D721Med (cell line): ENCODE measurements at regions not wholly inside any gene's neighbourhood (a gene's known extent, or its start where the extent isn't known, plus 50 kb on each side); places are given as distances from the start of the nearest gene placed in this dataset.

Source experiments
- DNase-seq: peaks from one replicate; pipeline ENCODE4 v3.0.0; 2011; ENCODE audit warnings: low spot score; ENCODE audit not compliant: insufficient read length
- FAIRE-seq: peaks from 2 replicates; lab custom pipeline; 2011; peaks lifted over from hg19 to GRCh38; lab: Jason Lieb, UNC
- CTCF ChIP-seq: IDR thresholded peaks from 2 replicates; pipeline ENCODE4 v1.5.1; 2012; ENCODE audit warnings: mild to moderate bottlenecking, control low read depth; ENCODE audit not compliant: insufficient read depth; ENCODE audit errors: missing control alignments

- FAIRE-seq, result no peak
- no peak for DNase-seq
- no peak for TF ChIP-seq CTCF
Observed at GRCh38 chr18:41390309-41390708, 564.7 kb upstream of the PIK3C3 start.

- TF ChIP-seq CTCF, result peak; percentile 17
- FAIRE-seq (peak; percentile 86), DNase-seq (no peak)
Observed at GRCh38 chr18:41378598-41378997, 576.4 kb upstream of the PIK3C3 start.

GRCh38 chr18:41373612-41374011 lies 581.4 kb upstream of the PIK3C3 start:
- FAIRE-seq (no peak), DNase-seq (no peak)
- no peak for TF ChIP-seq CTCF

- FAIRE-seq (no peak), DNase-seq (no peak)
- TF ChIP-seq CTCF, result no peak
Observed at GRCh38 chr18:41372046-41372665, 582.9 kb upstream of the PIK3C3 start.

GRCh38 chr18:41371156-41372045 lies 583.6 kb upstream of the PIK3C3 start:
- no peak for TF ChIP-seq CTCF
- DNase-seq, result no peak
- no peak for FAIRE-seq

- DNase-seq (no peak), FAIRE-seq (no peak)
- no peak for TF ChIP-seq CTCF
Observed at GRCh38 chr18:41370740-41371139, 584.3 kb upstream of the PIK3C3 start.

- DNase-seq, result no peak
- TF ChIP-seq CTCF, result no peak
- FAIRE-seq, result peak; percentile 29
Observed at GRCh38 chr18:41357708-41358107, 597.3 kb upstream of the PIK3C3 start.
